Motor neuron (in vitro differentiated cells): ENCODE measurements at regions not wholly inside any gene's neighbourhood (a gene's known extent, or its start where the extent isn't known, plus 50 kb on each side); places are given as distances from the start of the nearest gene placed in this dataset.

Experiments
- ATAC-seq, 8 experiments: fragments of 200-7000 bp; cut with Tn5 transposase; replicated peaks in 6 of 8; 2 replicates each; pipeline ENCODE4 v1.8.0; 2021; ENCODE audit warnings: mild to moderate bottlenecking in 8 of 8, moderate library complexity in 8 of 8
- H3K27ac ChIP-seq, 2 donors: fragments of 250-450 bp; sonication (Bioruptor Pico); 2 replicates each; pipeline ENCODE4 v1.9.0; 2021; ENCODE audit warnings: antibody characterized with exemption in 2 of 2, mild to moderate bottlenecking in 2 of 2, moderate library complexity in 1 of 2
- H3K4me1 ChIP-seq, 2 donors: fragments of 250-450 bp; sonication (Bioruptor Pico); replicated peaks in 1 of 2; 2 replicates each; pipeline ENCODE4 v1.6.1; 2021; ENCODE audit warnings: antibody characterized with exemption in 2 of 2, mild to moderate bottlenecking in 2 of 2, moderate library complexity in 1 of 2
- H3K4me3 ChIP-seq, 5 donors: fragments of 250-450 bp; sonication (Bioruptor Pico); 2 replicates each; pipeline ENCODE4 v1.9.0; 2021; ENCODE audit warnings: antibody characterized with exemption in 5 of 5, mild to moderate bottlenecking in 5 of 5, moderate library complexity in 4 of 5
- WGBS, 10 experiments: fragments of 450-650 bp; shearing (Covaris generic); methylation state at CpG; one replicate each; pipeline ENCODE4 v1.0.0; 2022; 5-methylcytosine and 5-hydroxymethylcytosine counted together
- in situ Hi-C, 9 experiments: fragments of 400-800 bp; cut with MboI; loops; one replicate each; pipeline ENCODE4 v1.15.0; 2021; ENCODE audit warnings: low sequenced_read_pairs in 9 of 9, low pct_unique_long_range_greater_than_20kb in 2 of 9; ENCODE audit not compliant: unreplicated experiment in 9 of 9

- H3K4me3 ChIP-seq: no peak overlapping the region
- peak in 6 of 8 experiments; percentile 21 to 72 (median 44) for ATAC-seq
- H3K4me1 ChIP-seq: peaks cover 48 to 70% of the 10 kb centered on the region in 2 donors
- 0 to 43% (median 9%) methylated on average over 1 of the region's 1 CpG; no CpG with 5 or more reads in 4 of the 10 experiments for WGBS, 10 experiments
- no peak overlapping the region for H3K27ac ChIP-seq
- in situ Hi-C loops: no loop called here
Measured at GRCh38 chr11:116257092-116257491, 515.7 kb downstream of the BUD13 start.

- Histone ChIP-seq H3K4me1 (peaks cover 39 to 61% of the 10 kb centered on the region in 2 donors), H3K27ac (peak overlapping the region; percentile 61 to 77), H3K4me3 (no peak overlapping the region)
- ATAC-seq: peak in 5 of 8 experiments; percentile 66 to 79 (median 72)
- 20 to 100% (median 41%) methylated on average over 2 to 6 of the region's 8 CpGs; no CpG with 5 or more reads in 5 of the 10 experiments for WGBS, 10 experiments
- in situ Hi-C loops: no loop called here
Measured at GRCh38 chr11:116256215-116256614, 516.6 kb downstream of the BUD13 start.

- 20 to 95% (median 45%) methylated on average over 1 to 5 of the region's 7 CpGs; no CpG with 5 or more reads in 2 of the 10 experiments for whole genome bisulfite sequencing, 10 experiments
- Histone ChIP-seq H3K4me1 (peaks cover 38 to 58% of the 10 kb centered on the region in 2 donors), H3K4me3 (no peak overlapping the region), H3K27ac (peak overlapping the region; percentile 62 to 77)
- ATAC-seq: peak in 5 of 8 experiments; percentile 34 to 73 (median 49)
- in situ Hi-C loops: no loop called here
Measured at GRCh38 chr11:116255321-116255953, 517.4 kb downstream of the BUD13 start.

GRCh38 chr11:116250155-116250554 is 522.6 kb downstream of the BUD13 start:
- H3K27ac ChIP-seq: peak overlapping the region in 1 of 2 donors; percentile 13
- in situ Hi-C loops: no loop called here
- 0 to 83% (median 40%) methylated on average over 1 to 6 of the region's 7 CpGs; no CpG with 5 or more reads in 1 of the 10 experiments for whole genome bisulfite sequencing, 10 experiments
- no peak overlapping the region for H3K4me3 ChIP-seq
- peaks cover 15 to 16% of the 10 kb centered on the region in 2 donors for H3K4me1 ChIP-seq
- peak in 4 of 8 experiments; percentile 47 to 71 (median 58) for ATAC-seq

DNA sequence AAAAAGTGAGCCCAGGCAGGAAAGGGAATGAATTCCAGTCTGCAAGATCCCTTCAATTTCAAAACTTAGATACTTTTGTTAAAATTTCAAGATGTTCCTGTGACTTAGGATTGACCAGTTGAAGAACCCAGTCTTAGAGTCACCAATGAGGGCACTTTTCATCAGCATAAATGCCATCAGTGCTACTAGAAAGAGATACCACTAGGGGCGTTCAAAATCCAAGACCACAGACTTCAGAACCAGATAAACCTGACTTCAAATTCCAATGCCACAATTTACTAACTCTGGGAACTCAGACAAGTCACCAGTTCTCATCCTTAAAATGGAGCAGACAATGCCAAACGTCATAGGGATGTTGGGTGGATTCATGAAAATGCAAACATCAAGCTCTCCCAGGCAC is 523.2 kb downstream of the BUD13 start:
- Histone ChIP-seq H3K27ac (no peak overlapping the region), H3K4me1 (peaks cover 15 to 16% of the 10 kb centered on the region in 2 donors), H3K4me3 (no peak overlapping the region)
- no peak for ATAC-seq
- 0 to 100% (median 80%) methylated on average over 1 to 2 of the region's 2 CpGs; no CpG with 5 or more reads in 1 of the 10 experiments for WGBS, 10 experiments
- in situ Hi-C loops: no loop called here

DNA sequence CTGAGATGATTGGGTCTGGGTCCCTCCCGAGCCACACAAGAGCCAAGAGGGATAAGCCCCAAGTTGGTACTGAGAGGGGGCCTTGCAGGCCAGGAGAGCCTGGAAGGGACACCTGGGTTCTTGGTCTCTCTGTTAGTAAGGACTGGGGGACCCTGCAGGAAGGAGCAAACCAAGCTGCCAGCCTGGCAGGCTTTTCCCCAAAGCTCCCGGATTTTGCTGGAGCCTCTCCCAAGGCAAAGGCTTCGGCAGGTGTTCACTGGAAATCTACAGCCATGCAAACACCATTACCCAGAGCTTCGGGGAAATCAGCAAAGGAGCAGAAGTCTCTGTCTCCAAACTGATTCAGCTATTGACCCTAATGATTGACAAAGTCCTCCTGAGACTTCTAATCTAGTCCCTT is 527.9 kb downstream of the BUD13 start:
- in situ Hi-C loops: no loop called here
- ATAC-seq: no peak

DNA sequence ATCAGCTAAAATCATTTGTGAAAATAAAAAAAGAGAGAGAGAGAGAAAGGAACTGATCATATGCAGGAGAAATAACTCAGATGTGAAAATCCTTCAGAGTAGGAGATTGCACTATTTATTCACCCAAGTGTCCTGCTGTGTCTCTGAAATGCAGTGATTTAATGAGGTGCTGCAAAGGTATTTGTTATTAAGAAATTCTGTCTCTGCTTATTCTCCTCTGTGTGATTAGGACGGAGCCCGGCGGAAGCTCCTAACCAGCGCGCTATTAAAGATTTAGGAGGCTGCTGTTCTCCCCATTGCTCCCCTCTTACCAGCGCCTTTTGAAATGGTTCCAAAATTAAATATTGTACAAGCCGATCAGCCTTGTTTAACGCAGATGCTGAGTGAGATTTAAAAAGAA is 528.3 kb downstream of the BUD13 start:
- no peak overlapping the region for H3K27ac ChIP-seq
- H3K4me1 ChIP-seq: peaks cover 10 to 12% of the 10 kb centered on the region in 2 donors
- H3K4me3 ChIP-seq: no peak overlapping the region
- ATAC-seq: peak in 3 of 8 experiments; percentile 26 to 56 (median 27)
- 10 to 84% (median 76%) methylated on average over 1 to 8 of the region's 8 CpGs; no CpG with 5 or more reads in 2 of the 10 experiments for WGBS, 10 experiments
- in situ Hi-C loops: no loop called here

More for the DNA sequence above, 527.9 kb downstream of the BUD13 start:
- H3K27ac ChIP-seq: no peak overlapping the region
- no peak overlapping the region for H3K4me3 ChIP-seq
- 0 to 100% (median 58%) methylated on average over 1 to 4 of the region's 4 CpGs; no CpG with 5 or more reads in 2 of the 10 experiments for WGBS, 10 experiments
- peaks cover 12 to 15% of the 10 kb centered on the region in 2 donors for H3K4me1 ChIP-seq

DNA sequence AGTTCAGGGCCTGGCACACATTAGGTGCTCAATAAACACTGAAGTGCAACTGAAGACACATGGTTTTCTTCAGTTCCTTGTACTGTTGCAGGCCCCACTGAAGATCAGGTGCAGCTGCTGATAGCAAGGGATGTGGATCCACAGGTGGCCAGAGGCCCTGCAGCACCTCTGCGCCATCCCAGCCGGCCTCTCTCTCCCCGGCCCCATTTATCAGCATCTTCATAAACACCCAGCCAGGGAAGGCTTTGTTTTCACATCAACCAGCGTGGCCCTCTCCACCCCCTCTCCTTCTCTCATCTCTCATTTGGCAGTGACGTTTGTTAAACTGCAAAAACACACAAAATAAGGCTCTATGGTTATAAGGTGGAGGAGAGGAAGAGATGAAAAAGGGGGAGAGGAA is 528.8 kb downstream of the BUD13 start:
- peaks cover 10 to 12% of the 10 kb centered on the region in 2 donors for H3K4me1 ChIP-seq
- 0 to 40% (median 28%) methylated on average over 1 to 5 of the region's 5 CpGs; no CpG with 5 or more reads in 2 of the 10 experiments for WGBS, 10 experiments
- no peak overlapping the region for H3K27ac ChIP-seq
- in situ Hi-C loops: no loop called here
- peak in 4 of 8 experiments; percentile 11 to 55 (median 46) for ATAC-seq
- H3K4me3 ChIP-seq: no peak overlapping the region

DNA sequence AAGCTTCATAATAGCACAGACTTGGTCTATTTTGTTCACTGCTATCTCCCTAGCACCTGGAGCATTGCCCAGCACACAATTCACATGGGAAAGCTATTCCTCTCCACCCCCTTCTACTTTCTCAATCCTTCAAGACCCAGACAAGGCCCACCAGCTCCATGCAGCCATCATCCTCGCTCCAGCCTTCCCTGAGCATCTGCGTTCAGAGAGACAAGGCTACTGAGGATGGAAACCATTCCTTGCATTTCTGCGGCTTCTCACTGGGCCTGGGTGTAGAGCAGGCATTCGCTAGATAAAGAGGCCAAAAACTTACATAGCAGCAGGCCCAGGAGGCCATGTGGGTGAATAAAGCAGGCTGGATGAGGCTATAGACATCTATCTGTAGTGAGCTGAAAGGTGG is 530.8 kb downstream of the BUD13 start:
- H3K27ac ChIP-seq: no peak overlapping the region
- 0 to 100% (median 87%) methylated on average over 1 to 3 of the region's 4 CpGs; no CpG with 5 or more reads in 4 of the 10 experiments for WGBS, 10 experiments
- no peak overlapping the region for H3K4me3 ChIP-seq
- peaks cover 10 to 12% of the 10 kb centered on the region in 2 donors for H3K4me1 ChIP-seq
- in situ Hi-C loops: no loop called here
- no peak for ATAC-seq

- in situ Hi-C loops: no loop called here
- peaks cover 10 to 12% of the 10 kb centered on the region in 2 donors for H3K4me1 ChIP-seq
- 50 to 100% (median 77%) methylated on average over 1 of the region's 4 CpGs; no CpG with 5 or more reads in 2 of the 10 experiments for WGBS, 10 experiments
Measured at GRCh38 chr11:116240710-116241109, 532.1 kb downstream of the BUD13 start.

DNA sequence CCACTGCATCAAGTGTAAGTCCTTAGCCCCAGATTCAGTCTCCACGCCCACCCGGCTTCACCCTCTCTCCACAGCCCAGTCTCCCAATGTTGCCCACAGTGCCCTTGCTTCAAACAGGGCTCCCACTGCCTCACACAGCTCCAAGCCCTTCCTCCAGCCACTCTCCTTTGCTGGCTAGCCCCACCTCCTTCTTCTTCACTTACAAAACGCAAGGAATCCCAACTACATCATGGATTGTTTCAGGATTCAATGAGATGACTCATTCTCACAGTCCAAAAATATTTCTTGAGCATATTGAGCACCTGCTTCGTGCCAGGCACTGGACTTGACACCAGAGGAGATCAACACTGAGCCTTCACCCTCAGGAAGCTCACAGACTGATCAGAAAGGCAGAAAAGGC is 533.5 kb downstream of the BUD13 start:
- H3K4me3 ChIP-seq: no peak overlapping the region
- in situ Hi-C loops: no loop called here
- H3K4me1 ChIP-seq: peaks cover 9 to 10% of the 10 kb centered on the region in 2 donors
- no peak overlapping the region for H3K27ac ChIP-seq
- ATAC-seq: no peak
- WGBS, 10 experiments: 0 to 100% (median 74%) methylated on average over 1 to 4 of the region's 4 CpGs; no CpG with 5 or more reads in 2 of the 10 experiments

More at GRCh38 chr11:116240710-116241109, 532.1 kb downstream of the BUD13 start:
- Histone ChIP-seq H3K27ac (no peak overlapping the region), H3K4me3 (no peak overlapping the region)
- no peak for ATAC-seq

DNA sequence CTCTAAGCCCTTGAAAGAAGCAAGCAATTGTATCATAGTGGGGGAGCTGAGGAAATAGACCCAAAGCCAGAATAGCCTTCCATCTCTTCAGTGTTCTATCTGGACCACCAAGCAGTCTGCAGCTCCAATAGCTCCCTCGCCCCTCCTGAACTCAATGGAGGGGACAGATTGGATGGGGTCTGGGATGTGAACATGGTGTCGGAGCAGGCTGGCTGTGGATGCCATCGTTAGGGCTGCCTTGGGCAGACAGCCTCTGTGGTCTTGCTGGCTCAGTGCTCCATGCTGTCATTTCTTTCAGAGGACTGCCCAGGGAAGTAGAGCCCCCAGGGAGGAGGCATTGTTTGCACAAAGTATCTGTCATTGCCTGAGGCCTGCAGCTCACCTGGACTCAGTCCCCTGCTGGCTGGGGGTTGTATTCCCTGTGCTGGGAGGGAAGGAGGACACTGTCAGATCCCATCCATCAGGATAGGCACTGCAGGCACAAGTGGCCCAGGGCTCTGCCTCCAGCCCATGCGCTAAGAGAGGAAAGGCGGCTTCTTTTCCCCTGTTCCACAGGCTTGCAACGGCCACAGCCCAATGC is 537.7 kb downstream of the BUD13 start:
- in situ Hi-C loops: no loop called here
- 0 to 100% (median 57%) methylated on average over 1 to 2 of the region's 6 CpGs; no CpG with 5 or more reads in 5 of the 10 experiments for WGBS, 10 experiments
- Histone ChIP-seq H3K4me3 (no peak overlapping the region), H3K4me1 (peaks cover 4 to 12% of the 10 kb centered on the region in 2 donors), H3K27ac (no peak overlapping the region)
- ATAC-seq: peak in 5 of 8 experiments; percentile 5 to 86 (median 76)

- H3K27ac ChIP-seq: no peak overlapping the region
- H3K4me3 ChIP-seq: no peak overlapping the region
- WGBS, 10 experiments: 7 to 92% (median 50%) methylated on average over 2 to 5 of the region's 5 CpGs; no CpG with 5 or more reads in 2 of the 10 experiments
- in situ Hi-C loops: no loop called here
- H3K4me1 ChIP-seq: peaks cover 4 to 12% of the 10 kb centered on the region in 2 donors
- ATAC-seq: peak in 2 of 8 experiments; percentile 27 to 40
Measured at GRCh38 chr11:116233561-116233960, 539.2 kb downstream of the BUD13 start.
